Mesenchymal stem cell (in vitro differentiated cells and primary cell): ENCODE measurements at regions not wholly inside any gene's neighbourhood (a gene's known extent, or its start where the extent isn't known, plus 50 kb on each side); places are given as distances from the start of the nearest gene placed in this dataset.

Experiments used
- DNase-seq: peaks from one replicate; pipeline ENCODE4 v3.0.0-alpha.2; 2013
- H2AFZ ChIP-seq: one replicate; pipeline ENCODE4 v1.6.1; 2013; ENCODE audit warnings: low read depth, mild to moderate bottlenecking, control low read depth, inconsistent platforms, low read length, moderate library complexity
- H2AK5ac ChIP-seq: 2 replicates; pipeline ENCODE4 v1.6.1; 2013; ENCODE audit warnings: low read length, moderate library complexity, mild to moderate bottlenecking, inconsistent platforms; ENCODE audit not compliant: severe bottlenecking
- H2BK120ac ChIP-seq: one replicate; pipeline ENCODE4 v1.6.1; 2013; ENCODE audit warnings: low read depth, mild to moderate bottlenecking, inconsistent platforms, low read length, moderate library complexity
- H2BK12ac ChIP-seq, 2 experiments: one replicate each; pipeline ENCODE4 v1.6.1; 2013; ENCODE audit warnings: inconsistent platforms in 2 of 2, low read length in 2 of 2, mild to moderate bottlenecking in 2 of 2, moderate library complexity in 2 of 2, control low read depth in 1 of 2
- H2BK15ac ChIP-seq: one replicate; pipeline ENCODE4 v1.6.1; 2013; ENCODE audit warnings: mild to moderate bottlenecking, low read depth, inconsistent platforms; ENCODE audit not compliant: poor library complexity, severe bottlenecking
- H2BK5ac ChIP-seq: 2 replicates; pipeline ENCODE4 v1.6.1; 2013; ENCODE audit warnings: low read depth, mild to moderate bottlenecking, low read length, control low read depth, inconsistent platforms; ENCODE audit not compliant: poor library complexity, severe bottlenecking
- H3K14ac ChIP-seq, 2 experiments: one replicate each; pipeline ENCODE4 v1.6.1; 2013; ENCODE audit warnings: inconsistent platforms in 2 of 2, low read length in 2 of 2, control low read depth in 1 of 2, mild to moderate bottlenecking in 1 of 2, moderate library complexity in 1 of 2
- H3K18ac ChIP-seq, 2 experiments: one replicate each; pipeline ENCODE4 v1.6.1; 2013; ENCODE audit warnings: inconsistent platforms in 2 of 2, low read length in 2 of 2, control low read depth in 1 of 2, low read depth in 1 of 2, mild to moderate bottlenecking in 1 of 2
- H3K23ac ChIP-seq, 2 experiments: one replicate each; pipeline ENCODE4 v1.6.1; 2013; ENCODE audit warnings: inconsistent platforms in 2 of 2, low read length in 2 of 2, mild to moderate bottlenecking in 2 of 2, moderate library complexity in 2 of 2, control low read depth in 1 of 2
- H3K27ac ChIP-seq: 2 replicates; pipeline ENCODE4 v1.5.1; 2013; ENCODE audit warnings: mild to moderate bottlenecking, moderate library complexity, low read length, control low read depth, inconsistent platforms; ENCODE audit not compliant: poor library complexity, severe bottlenecking
- H3K27me3 ChIP-seq, 2 experiments: 2 replicates each; pipeline versions ENCODE4 v1.6.1 to v1.7.0; 2013; ENCODE audit warnings: low read length in 2 of 2, mild to moderate bottlenecking in 2 of 2, moderate library complexity in 2 of 2, control low read depth in 1 of 2, inconsistent platforms in 1 of 2; ENCODE audit not compliant: control insufficient read depth in 1 of 2, insufficient read depth in 1 of 2
- H3K36me3 ChIP-seq, 2 experiments: 2 replicates each; pipeline versions ENCODE4 v1.6.1 to v1.7.0; 2013; ENCODE audit warnings: low read length in 2 of 2, control low read depth in 1 of 2, inconsistent platforms in 1 of 2, low read depth in 1 of 2, mild to moderate bottlenecking in 1 of 2; ENCODE audit not compliant: insufficient read depth in 2 of 2, control insufficient read depth in 1 of 2
- H3K4ac ChIP-seq, 2 experiments: one replicate each; pipeline ENCODE4 v1.6.1; 2013; ENCODE audit warnings: inconsistent platforms in 2 of 2, low read length in 2 of 2, mild to moderate bottlenecking in 2 of 2, moderate library complexity in 2 of 2, control low read depth in 1 of 2, low read depth in 1 of 2
- H3K4me1 ChIP-seq: 2 replicates; pipeline ENCODE4 v1.6.1; 2013; ENCODE audit warnings: low read depth, low read length, control low read depth; ENCODE audit not compliant: control insufficient read depth, insufficient read depth
- H3K4me2 ChIP-seq: 2 replicates; pipeline ENCODE4 v1.6.1; 2013; ENCODE audit warnings: low read length, mild to moderate bottlenecking, inconsistent platforms; ENCODE audit not compliant: poor library complexity, severe bottlenecking
- H3K4me3 ChIP-seq, 2 experiments: 2 replicates each; pipeline versions ENCODE4 v1.5.1 to v1.7.0; 2013; ENCODE audit warnings: low read length in 2 of 2, mild to moderate bottlenecking in 2 of 2, control low read depth in 1 of 2, low read depth in 1 of 2; ENCODE audit not compliant: insufficient read depth in 1 of 2
- H3K79me1 ChIP-seq: replicated peaks from 2 replicates; pipeline ENCODE4 v1.6.1; 2013; ENCODE audit warnings: mild to moderate bottlenecking, control low read depth, low read length, inconsistent platforms; ENCODE audit not compliant: poor library complexity, severe bottlenecking
- H3K9ac ChIP-seq: 2 replicates; pipeline ENCODE4 v1.7.0; 2013; ENCODE audit warnings: mild to moderate bottlenecking, low read length, moderate library complexity
- H3K9me3 ChIP-seq: 2 replicates; pipeline ENCODE4 v1.7.0; 2013; ENCODE audit warnings: mild to moderate bottlenecking, low read length; ENCODE audit not compliant: control insufficient read depth
- H4K8ac ChIP-seq: one replicate; pipeline ENCODE4 v1.6.1; 2013; ENCODE audit warnings: inconsistent platforms, mild to moderate bottlenecking, low read length, moderate library complexity
- H4K91ac ChIP-seq: one replicate; pipeline ENCODE4 v1.6.1; 2013; ENCODE audit warnings: mild to moderate bottlenecking, low read length, inconsistent platforms
- WGBS: methylation state at CpG from one replicate; pipeline ENCODE4 v1.1.7; 2013; ENCODE audit warnings: mixed read lengths; 5-methylcytosine and 5-hydroxymethylcytosine counted together

DNA sequence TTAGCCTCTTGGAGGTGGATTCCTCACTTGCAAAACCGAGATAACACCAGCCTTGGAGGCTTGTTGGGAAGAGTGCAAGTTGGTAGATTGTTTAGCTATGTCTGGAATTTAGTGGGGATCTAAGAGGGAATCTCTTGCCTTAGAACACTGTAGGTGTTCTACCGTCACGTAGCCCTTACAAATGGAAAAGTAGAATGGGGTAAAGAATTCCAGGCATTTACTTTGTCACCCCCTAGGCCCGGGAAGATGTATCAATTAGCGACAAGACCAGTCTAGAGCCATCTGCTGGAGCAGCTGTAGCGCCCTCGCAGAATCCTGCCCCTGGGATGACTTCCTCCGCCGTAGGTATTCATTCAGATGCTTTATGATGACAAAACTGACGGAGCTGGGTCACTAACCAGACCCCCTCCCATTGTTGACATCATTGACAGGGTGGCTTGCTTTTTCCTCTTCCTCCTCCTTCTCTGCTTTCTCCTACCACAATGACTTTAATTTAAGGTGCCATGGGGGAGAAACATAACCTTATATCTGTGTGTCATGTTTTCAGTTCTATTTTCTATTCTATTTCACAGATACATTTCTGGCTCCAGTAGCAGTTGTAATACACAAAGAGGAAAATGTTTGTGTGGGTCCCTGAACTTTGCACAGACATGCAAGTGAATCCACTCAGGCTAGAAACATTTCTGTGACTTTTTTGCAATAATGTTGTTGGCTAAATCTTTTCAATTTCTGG, 262.6 kb upstream of the LYZL1 start:
- no peak for DNase-seq
- no peak overlapping the region for H3K18ac ChIP-seq
- no peak overlapping the region for H2AK5ac ChIP-seq
- no peak overlapping the region for H3K9ac ChIP-seq
- no peak overlapping the region for H2BK5ac ChIP-seq
- no peak overlapping the region for H3K4me2 ChIP-seq
- H3K79me1 ChIP-seq, result no peaks in the 10 kb centered on the region
- no peak overlapping the region for H3K23ac ChIP-seq
- H3K9me3 ChIP-seq, result no peaks in the 10 kb centered on the region
- peak overlapping the region; percentile 19 for H4K8ac ChIP-seq
- H2AFZ ChIP-seq, result no peak overlapping the region
- H3K27me3 ChIP-seq, result peaks cover 0 to 13% of the 10 kb centered on the region in 2 experiments
- no peak overlapping the region for H2BK120ac ChIP-seq
- no peak overlapping the region for H4K91ac ChIP-seq
- no peak overlapping the region for H2BK15ac ChIP-seq
- no peak overlapping the region for H3K4ac ChIP-seq
- H3K4me1 ChIP-seq, result no peaks in the 10 kb centered on the region
- H2BK12ac ChIP-seq, result no peak overlapping the region
- H3K14ac ChIP-seq, result no peak overlapping the region
- no peak overlapping the region for H3K4me3 ChIP-seq
- no peak overlapping the region for H3K27ac ChIP-seq
- 76% methylated on average over 10 of the region's 10 CpGs for WGBS
- H3K36me3 ChIP-seq, result no peaks in the 10 kb centered on the region

DNA sequence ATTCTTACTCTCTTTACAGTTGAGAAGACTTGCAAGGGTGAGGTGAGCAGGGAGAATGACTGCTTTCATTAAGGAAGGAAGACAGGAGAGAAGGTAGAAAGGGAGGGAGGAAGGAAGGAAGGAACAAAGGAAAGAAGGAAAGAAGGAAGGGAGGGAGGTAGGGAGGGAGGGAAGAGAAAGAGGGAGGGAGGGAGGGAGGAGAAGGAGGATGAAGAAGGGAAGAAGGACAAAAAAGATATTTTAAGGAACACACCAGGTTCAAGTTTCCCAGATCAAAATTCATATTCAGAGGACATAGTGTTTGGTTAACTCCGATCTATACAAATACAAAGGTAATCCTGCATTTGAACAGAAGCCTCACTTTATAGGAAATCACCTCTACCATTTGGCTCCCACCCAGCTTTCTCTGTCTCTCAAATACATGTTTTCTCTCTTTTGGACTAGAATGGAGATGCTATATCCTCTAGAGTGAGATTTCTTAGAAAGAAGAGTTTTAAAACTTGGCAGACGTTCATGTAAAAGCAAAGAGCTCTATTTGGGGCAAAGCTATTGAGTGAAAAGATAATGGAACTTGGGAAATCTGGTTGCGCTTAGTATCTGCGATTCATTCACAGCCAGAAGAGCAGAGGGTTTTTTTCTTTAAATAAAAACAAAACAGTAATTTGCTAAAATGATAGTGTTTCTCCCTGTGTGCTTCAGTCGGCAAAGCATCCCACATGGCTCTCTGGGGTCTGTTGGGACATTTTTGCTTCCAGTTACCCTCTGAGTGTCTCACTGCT, 261.9 kb upstream of the LYZL1 start:
- DNase-seq, result no peak
- Histone ChIP-seq H3K23ac (no peak overlapping the region), H4K8ac (no peak overlapping the region), H3K4me1 (no peaks in the 10 kb centered on the region), H2AFZ (no peak overlapping the region), H3K36me3 (no peaks in the 10 kb centered on the region), H2BK15ac (no peak overlapping the region), H3K9ac (no peak overlapping the region), H3K79me1 (no peaks in the 10 kb centered on the region), H4K91ac (no peak overlapping the region), H3K4ac (no peak overlapping the region), H3K4me3 (no peak overlapping the region), H3K27ac (no peak overlapping the region), H2AK5ac (no peak overlapping the region), H3K18ac (no peak overlapping the region), H2BK120ac (no peak overlapping the region), H3K14ac (no peak overlapping the region), H2BK5ac (no peak overlapping the region), H2BK12ac (no peak overlapping the region), H3K27me3 (peaks cover 0 to 13% of the 10 kb centered on the region in 2 experiments), H3K9me3 (no peaks in the 10 kb centered on the region), H3K4me2 (no peak overlapping the region)
- 92% methylated on average over 3 of the region's 5 CpGs for WGBS

DNA sequence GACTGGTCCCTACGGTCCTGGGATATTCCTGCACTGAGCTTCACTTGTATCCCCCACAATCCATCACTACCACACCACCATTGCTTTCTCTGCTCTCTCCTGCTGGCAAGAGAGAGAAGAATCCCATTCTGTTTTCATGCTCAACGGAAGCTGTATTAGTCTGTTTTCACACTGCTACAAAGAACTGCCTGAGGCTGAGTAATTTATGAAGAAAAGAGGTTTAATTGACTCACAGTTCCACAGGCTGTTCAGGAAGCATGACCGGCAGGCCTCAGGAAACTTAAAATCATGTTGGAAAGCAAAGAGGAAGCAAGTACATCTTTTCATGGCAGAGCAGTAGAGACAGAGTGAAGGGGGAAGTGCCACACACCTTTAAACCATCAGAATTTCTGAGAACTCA, 260.4 kb upstream of the LYZL1 start:
- Histone ChIP-seq H3K18ac (no peak overlapping the region), H3K27ac (no peak overlapping the region), H2AK5ac (no peak overlapping the region), H2BK120ac (no peak overlapping the region), H2AFZ (no peak overlapping the region), H3K4me2 (no peak overlapping the region), H2BK12ac (no peak overlapping the region), H3K14ac (no peak overlapping the region), H3K9ac (no peak overlapping the region), H3K4ac (no peak overlapping the region), H3K9me3 (no peaks in the 10 kb centered on the region), H3K4me1 (no peaks in the 10 kb centered on the region), H3K79me1 (no peaks in the 10 kb centered on the region), H4K8ac (no peak overlapping the region), H3K23ac (no peak overlapping the region), H2BK5ac (no peak overlapping the region), H4K91ac (no peak overlapping the region), H3K4me3 (no peak overlapping the region), H2BK15ac (no peak overlapping the region), H3K36me3 (no peaks in the 10 kb centered on the region), H3K27me3 (peaks cover 0 to 13% of the 10 kb centered on the region in 2 experiments)
- WGBS, result 62% methylated on average over 3 of the region's 3 CpGs
- DNase-seq, result no peak

DNA sequence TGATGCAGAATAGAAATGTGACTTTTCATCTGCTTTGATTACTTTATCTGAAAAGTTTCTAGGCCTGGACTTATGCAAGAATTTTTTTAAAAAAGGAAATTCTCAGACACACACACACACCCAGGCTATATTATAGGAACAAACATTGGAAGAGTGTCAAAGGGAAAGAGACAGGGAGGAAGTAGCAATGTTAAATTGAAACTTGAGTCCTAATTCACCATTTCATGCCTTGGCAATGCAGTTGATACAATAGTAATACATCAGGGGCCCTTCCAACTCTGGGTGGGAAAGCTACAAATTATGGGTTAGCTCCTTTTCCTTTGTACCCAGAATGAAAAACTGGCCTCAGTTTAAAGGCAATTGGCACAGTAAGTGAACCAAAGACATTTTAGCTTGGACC, 258.0 kb upstream of the LYZL1 start:
- Histone ChIP-seq H2BK15ac (no peak overlapping the region), H4K8ac (no peak overlapping the region), H3K27me3 (peaks cover 0 to 12% of the 10 kb centered on the region in 2 experiments)

More for the DNA sequence above, 258.0 kb upstream of the LYZL1 start:
- H3K4me3 ChIP-seq, result no peak overlapping the region
- H3K23ac ChIP-seq, result no peak overlapping the region
- H2BK12ac ChIP-seq, result no peak overlapping the region
- no peak overlapping the region for H3K27ac ChIP-seq
- H3K4me2 ChIP-seq, result no peak overlapping the region
- no peak overlapping the region for H2BK120ac ChIP-seq
- H3K79me1 ChIP-seq, result no peaks in the 10 kb centered on the region
- no peaks in the 10 kb centered on the region for H3K4me1 ChIP-seq
- H4K91ac ChIP-seq, result no peak overlapping the region
- H3K9me3 ChIP-seq, result no peaks in the 10 kb centered on the region
- no peak overlapping the region for H3K18ac ChIP-seq
- no peak overlapping the region for H2AFZ ChIP-seq
- no peak for DNase-seq
- H2AK5ac ChIP-seq, result no peak overlapping the region
- no peak overlapping the region for H2BK5ac ChIP-seq
- no peak overlapping the region for H3K9ac ChIP-seq
- no peak overlapping the region for H3K14ac ChIP-seq
- H3K4ac ChIP-seq, result no peak overlapping the region
- H3K36me3 ChIP-seq, result no peaks in the 10 kb centered on the region
